ENCODE measurements at regions not wholly inside any gene's neighbourhood (a gene's known extent, or its start where the extent isn't known, plus 50 kb on each side); places are given as distances from the start of the nearest gene placed in this dataset.

- WGBS, 5 donors = 56 to 73% (median 62%) methylated on average over 2 of the region's 2 CpGs
- peaks cover 0 to 7% (median 0%) of the 10 kb centered on the region in 4 donors for H3K4me1 ChIP-seq
- no peaks in the 10 kb centered on the region for H3K36me3 ChIP-seq
- no peak overlapping the region for H3K27ac ChIP-seq
- H3K27me3 ChIP-seq = no peaks in the 10 kb centered on the region
- no peak for TF ChIP-seq POLR2A (IDR thresholded peaks at IDR 0.05)
- no peak for TF ChIP-seq CTCF (IDR thresholded peaks at IDR 0.05)
- no peak for TF ChIP-seq EP300 (IDR thresholded peaks at IDR 0.05)
- no peak overlapping the region for H3K4me3 ChIP-seq
- intact Hi-C loops (cut with DNase I; ENCODE audit: low total_unique reads) = no loop called here
- H3K9me3 ChIP-seq = peaks cover 0 to 21% (median 9%) of the 10 kb centered on the region in 4 donors
- DNase-seq = no peak
These were observed 78.3 kb downstream of the ELAPOR2 start for GRCh38 chr7:86981127-86981526.

GRCh38 chr7:86980223-86980622 lies 79.2 kb downstream of the ELAPOR2 start:
- H3K27ac ChIP-seq = no peak overlapping the region
- intact Hi-C loops (cut with DNase I; ENCODE audit: low total_unique reads) = no loop called here
- H3K9me3 ChIP-seq = peaks cover 0 to 13% (median 6%) of the 10 kb centered on the region in 4 donors
- no peaks in the 10 kb centered on the region for H3K36me3 ChIP-seq
- WGBS, 5 donors = 68 to 86% (median 73%) methylated on average over 3 of the region's 3 CpGs
- no peaks in the 10 kb centered on the region for H3K27me3 ChIP-seq
- peaks cover 0 to 7% (median 0%) of the 10 kb centered on the region in 4 donors for H3K4me1 ChIP-seq
- no peak overlapping the region for H3K4me3 ChIP-seq
- TF ChIP-seq CTCF (IDR thresholded peaks at IDR 0.05) (no peak), POLR2A (IDR thresholded peaks at IDR 0.05) (no peak), POLR2AphosphoS5 (IDR thresholded peaks at IDR 0.05) (no peak), EP300 (IDR thresholded peaks at IDR 0.05) (no peak)
- no peak for DNase-seq

GRCh38 chr7:86978808-86979506 lies 80.5 kb downstream of the ELAPOR2 start:
- Histone ChIP-seq H3K4me1 (peaks cover 0 to 7% (median 0%) of the 10 kb centered on the region in 4 donors), H3K4me3 (no peak overlapping the region), H3K36me3 (no peaks in the 10 kb centered on the region), H3K27ac (no peak overlapping the region), H3K9me3 (peaks cover 0 to 5% (median under 1%) of the 10 kb centered on the region in 4 donors), H3K27me3 (no peaks in the 10 kb centered on the region)
- DNase-seq = peak in 1 of 2 donors; percentile 45
- intact Hi-C loops (cut with DNase I; ENCODE audit: low total_unique reads) = no loop called here
- 37 to 61% (median 58%) methylated on average over 3 of the region's 3 CpGs for WGBS, 5 donors
- TF ChIP-seq EP300 (IDR thresholded peaks at IDR 0.05) = no peak
- no peak for TF ChIP-seq POLR2A (IDR thresholded peaks at IDR 0.05)

GRCh38 chr7:86976958-86977357 lies 82.5 kb downstream of the ELAPOR2 start:
- Histone ChIP-seq H3K4me1 (peaks cover 0 to 7% (median 0%) of the 10 kb centered on the region in 4 donors), H3K4me3 (no peak overlapping the region), H3K9me3 (peaks cover 0 to 4% (median 0%) of the 10 kb centered on the region in 4 donors), H3K27me3 (no peaks in the 10 kb centered on the region), H3K27ac (no peak overlapping the region), H3K36me3 (no peaks in the 10 kb centered on the region)
- intact Hi-C loops (cut with DNase I; ENCODE audit: low total_unique reads) = no loop called here
- TF ChIP-seq CTCF (IDR thresholded peaks at IDR 0.05) (no peak), EP300 (IDR thresholded peaks at IDR 0.05) (no peak), POLR2A (IDR thresholded peaks at IDR 0.05) (no peak), POLR2AphosphoS5 (IDR thresholded peaks at IDR 0.05) (no peak)
- WGBS, 5 donors = 73 to 85% (median 77%) methylated on average over 3 of the region's 3 CpGs
- DNase-seq = no peak

- no peak overlapping the region for H3K27ac ChIP-seq
- H3K4me3 ChIP-seq = no peak overlapping the region
- H3K4me1 ChIP-seq = peaks cover 0 to 7% (median 0%) of the 10 kb centered on the region in 4 donors
- H3K36me3 ChIP-seq = no peaks in the 10 kb centered on the region
- no peak for DNase-seq
- intact Hi-C loops (cut with DNase I; ENCODE audit: low total_unique reads) = no loop called here
- TF ChIP-seq POLR2A (IDR thresholded peaks at IDR 0.05) (no peak), EP300 (IDR thresholded peaks at IDR 0.05) (no peak), POLR2AphosphoS5 (IDR thresholded peaks at IDR 0.05) (no peak), CTCF (IDR thresholded peaks at IDR 0.05) (no peak)
- WGBS, 5 donors = 16 to 45% (median 31%) methylated on average over 1 of the region's 1 CpG
- H3K9me3 ChIP-seq = no peaks in the 10 kb centered on the region
- H3K27me3 ChIP-seq = no peaks in the 10 kb centered on the region
These were observed 83.5 kb downstream of the ELAPOR2 start for GRCh38 chr7:86975914-86976313.

Data from stomach (tissue), 8 donors.